ENCODE measurements at regions not wholly inside any gene's neighbourhood (a gene's known extent, or its start where the extent isn't known, plus 50 kb on each side); places are given as distances from the start of the nearest gene placed in this dataset.

DNA sequence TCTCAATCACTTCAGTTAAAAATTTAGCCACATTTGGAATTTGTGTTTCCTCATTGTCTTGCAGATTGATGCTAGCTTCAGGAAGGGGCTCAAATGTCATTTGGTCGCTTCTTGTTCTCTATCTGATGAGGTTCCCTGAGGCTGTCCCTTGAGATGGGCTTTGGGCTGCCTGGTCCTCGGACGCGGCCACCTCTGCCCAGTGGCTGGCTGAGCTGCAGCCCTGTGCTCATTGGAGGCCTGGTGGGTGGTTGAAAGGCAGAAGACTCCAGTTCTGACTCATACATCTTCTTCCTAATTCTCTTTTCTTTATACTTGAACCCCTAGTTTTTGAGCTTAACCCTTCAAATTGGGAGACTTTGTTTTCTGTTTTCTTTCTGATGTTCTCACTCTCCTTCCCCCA is 78.8 kb upstream of the NTRK2 start:
- DNase-seq: no peak

DNA sequence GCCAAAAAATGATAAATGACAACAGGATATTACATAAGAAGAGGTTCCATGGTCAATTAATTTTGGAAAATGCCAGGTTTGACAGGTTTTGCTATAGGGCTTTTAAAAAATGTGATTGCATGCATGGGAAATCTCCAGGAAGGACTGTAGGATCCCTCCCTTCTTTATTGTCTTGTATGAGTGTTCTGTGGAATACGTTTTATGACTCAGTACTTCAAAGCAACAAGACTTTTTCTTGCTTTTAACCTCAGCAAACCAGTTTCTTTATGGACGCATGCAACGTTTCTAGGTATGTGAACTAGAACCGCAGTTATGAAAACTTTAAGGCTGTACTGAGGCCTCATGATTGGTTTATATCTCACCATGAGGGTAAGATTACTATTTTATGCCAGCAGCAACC is 76.6 kb upstream of the NTRK2 start:
- DNase-seq: no peak

DNA sequence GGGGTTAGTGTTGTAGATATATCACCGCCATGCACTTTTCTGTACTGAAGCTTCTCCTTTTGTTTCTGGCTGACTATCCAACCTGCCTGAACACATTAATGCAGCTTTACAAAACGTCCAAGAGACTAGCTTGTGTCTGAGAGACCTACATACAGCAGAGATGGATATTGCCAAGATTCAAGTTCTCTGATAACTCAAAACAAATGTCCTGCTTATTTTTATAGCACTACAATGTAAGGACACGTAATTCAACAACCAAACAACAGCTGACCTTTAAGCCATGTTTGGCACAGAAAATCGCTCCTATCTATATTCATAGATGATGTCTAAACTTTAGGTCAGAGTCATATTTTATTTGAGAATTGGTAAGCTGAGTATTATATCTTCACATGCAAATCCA is 76.2 kb upstream of the NTRK2 start:
- DNase-seq: no peak

DNA sequence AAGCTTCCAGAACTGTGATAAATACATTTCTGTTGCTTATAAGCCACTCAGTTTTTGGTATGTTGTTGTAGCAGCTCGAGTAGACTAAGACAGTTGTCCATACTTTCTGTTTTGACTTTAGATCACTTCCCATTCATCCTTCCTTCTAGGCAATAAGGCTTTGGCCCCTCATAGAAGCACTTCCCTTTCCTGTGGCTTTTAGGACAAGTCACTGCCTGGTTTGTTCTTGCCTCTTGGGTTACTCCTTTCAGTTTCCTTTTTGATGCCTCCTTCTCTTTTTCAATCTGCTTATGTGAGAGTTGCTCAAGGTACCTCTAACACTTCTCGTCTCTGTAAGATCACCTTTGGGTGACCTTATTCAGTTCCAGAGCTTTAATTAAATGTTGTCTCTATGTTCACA is 72.4 kb upstream of the NTRK2 start:
- no peak for DNase-seq

DNA sequence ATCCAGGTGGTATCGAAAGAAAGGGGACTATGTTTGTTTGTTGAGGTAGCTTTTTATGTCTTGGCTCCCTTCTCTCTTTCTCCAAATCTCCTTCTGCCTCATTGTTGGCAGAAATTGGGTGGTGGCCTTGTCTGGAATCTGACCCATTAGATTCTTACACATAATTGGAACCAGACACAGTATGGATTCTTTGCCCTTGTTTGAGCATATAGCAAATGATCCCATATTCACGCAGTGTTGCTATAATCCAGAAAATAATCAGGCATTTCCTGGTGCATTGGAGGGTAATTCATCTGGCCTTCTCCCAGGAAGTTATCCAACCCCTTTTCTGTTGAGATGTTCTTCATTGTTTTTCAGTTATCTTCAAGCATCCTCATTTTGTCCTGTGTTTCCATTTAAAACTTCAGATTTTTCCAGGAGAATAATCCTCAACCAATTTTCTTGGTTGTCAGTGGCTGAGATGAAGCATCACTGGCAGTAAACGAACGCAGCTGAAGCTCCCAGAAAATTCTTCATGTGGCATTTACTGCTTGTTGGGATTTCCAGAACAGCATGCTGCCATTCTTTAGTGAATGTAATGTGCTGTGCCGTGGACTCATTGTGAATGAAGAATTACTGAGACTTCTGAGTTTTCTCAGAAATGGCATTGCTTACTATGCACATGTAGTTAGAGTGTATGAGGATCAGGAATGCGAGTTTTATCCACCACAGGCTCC is 70.5 kb upstream of the NTRK2 start:
- DNase-seq: no peak

DNA sequence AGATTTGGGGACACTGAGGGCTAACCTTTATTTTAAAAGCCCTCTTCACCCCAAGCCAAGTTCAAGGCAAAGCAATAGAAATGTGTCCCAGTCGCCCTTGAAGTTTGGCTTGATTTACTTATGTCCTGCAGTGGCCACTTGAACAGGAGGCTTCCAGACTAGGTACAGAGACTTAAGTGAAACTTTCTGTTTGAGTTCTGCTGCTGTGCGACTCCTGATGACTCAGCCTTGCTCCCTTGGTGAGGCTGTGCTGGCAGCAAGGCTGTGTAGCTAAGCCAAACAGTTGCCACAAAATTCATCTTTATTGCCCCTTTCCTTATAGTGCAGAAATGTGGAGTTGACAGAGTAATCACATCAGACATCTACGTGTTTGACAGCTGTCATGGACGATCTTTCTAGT is 68.8 kb upstream of the NTRK2 start:
- no peak for DNase-seq

DNA sequence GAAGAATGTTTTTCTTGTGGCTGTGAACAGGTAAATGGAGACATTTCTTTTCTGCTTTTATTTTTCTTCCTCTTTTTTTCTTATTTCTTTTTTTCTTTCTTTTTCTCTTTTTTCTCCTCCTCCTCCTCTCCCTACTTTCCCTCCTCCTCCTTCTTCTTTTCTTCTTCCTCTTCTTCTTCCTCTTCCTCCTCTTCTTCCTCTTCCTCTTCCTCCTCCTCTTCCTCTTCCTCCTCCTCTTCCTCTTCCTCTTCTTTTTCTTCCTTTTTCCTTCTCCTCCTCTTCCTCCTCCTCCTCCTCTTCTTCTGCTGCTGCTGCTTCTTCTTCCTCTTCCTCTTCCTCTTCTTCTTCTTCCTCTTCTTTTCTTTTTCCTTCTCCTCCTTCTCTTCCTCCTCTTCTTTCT is 65.3 kb upstream of the NTRK2 start:
- DNase-seq: no peak

DNA sequence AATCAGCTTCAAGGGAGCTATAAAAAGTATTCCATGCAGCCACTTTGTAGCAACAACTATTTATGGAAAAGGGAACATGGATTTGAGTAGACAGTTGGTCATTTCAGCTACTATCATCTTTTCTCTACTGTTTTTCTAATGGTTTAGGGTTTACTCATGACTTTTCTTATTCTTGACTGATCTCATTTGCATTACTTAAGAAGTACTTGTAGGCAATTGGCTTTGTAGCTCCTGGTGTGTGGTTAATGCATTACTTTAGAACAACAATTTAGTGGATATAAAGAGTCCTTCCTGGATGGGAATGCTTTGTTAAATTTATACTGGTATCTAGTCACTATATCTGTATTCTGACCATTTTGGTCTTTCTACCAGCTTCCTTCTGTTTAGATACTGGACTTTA is 59.8 kb upstream of the NTRK2 start:
- DNase-seq: no peak

DNA sequence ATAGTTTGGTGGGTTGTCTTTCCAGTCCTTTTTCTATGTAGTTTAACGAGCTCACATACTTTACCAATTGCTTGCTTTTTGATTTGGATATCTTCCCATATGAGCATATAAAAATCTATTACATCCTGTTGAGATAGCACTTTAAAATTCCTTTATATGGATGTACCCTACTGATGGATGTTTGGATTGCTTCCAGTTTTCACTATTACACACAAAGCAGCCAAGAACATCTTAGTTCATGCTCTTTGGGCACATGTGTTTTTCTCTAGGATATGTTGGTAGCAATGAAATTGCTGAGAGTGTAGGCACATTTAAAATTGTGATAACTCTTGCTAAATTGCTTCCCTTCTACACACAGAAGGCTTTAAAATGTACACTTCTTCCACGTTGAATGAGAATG is 56.1 kb upstream of the NTRK2 start:
- DNase-seq: no peak

DNA sequence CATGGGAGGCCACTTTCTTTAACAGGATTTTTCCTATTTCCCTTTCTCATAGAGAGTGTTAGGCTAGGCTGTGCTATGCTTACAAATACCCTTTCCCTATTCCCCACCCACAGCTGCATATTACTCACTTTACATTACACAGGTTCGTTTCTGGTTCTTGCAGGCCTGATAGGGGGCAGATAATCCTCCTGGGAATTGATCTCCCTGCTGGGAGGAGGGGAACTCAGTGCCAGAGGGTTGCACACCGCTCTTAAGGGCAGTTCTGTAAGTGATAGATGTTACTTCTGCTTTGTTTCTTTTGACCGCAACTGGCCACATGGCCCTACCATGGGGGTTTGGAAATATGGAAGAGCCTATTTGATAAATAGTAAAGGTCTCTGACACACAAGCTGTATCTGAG is 54.0 kb upstream of the NTRK2 start:
- DNase-seq: no peak

DNA sequence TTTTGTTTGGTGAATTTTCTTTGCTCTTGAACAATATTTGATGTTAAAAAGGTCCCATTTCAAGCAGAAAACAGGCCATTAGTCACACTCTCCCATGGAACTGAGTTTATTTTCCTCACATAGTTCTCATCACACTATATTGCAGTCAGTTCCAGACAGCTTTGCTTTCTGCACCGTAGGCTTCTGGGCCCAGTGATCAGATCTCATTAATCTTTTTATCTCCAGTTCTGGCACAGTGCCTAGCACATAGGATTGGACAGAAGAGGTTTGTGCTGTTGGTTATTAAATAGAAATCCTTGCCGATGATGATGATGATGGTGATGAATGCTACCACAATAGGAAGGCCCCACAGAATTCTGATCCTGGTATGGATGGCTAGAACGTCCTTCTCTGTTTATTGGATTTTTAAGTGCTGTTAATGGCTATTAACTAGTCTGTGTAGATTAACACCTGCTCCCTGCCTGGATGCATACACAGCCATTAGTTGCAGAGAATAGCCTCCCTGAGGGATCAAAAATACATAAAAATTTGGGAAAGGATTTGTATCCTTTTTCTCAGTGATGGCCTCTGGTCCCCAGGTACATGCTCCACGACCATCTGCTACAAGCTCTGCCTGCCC is 52.0 kb upstream of the NTRK2 start:
- DNase-seq: no peak

Measured in stimulated activated CD4-positive, alpha-beta T cell treated with anti-CD3 and anti-CD28 coated beads, Interleukin-12 subunit alpha, Interleukin-12 subunit beta, amount 100 ng/mL, for 4 hours (primary cell).